GM21576 (cell line): ENCODE measurements at regions not wholly inside any gene's neighbourhood (a gene's known extent, or its start where the extent isn't known, plus 50 kb on each side); places are given as distances from the start of the nearest gene placed in this dataset.
A peak's percentile ranks its signal among the peaks of the same experiment; 100 is the strongest.

Experiments used
- ATAC-seq: cut with Tn5 transposase; IDR thresholded peaks from one replicate; pipeline ENCODE4 v1.9.1; 2021; ENCODE audit warnings: mild to moderate bottlenecking, moderate library complexity; ENCODE audit not compliant: unreplicated experiment

DNA sequence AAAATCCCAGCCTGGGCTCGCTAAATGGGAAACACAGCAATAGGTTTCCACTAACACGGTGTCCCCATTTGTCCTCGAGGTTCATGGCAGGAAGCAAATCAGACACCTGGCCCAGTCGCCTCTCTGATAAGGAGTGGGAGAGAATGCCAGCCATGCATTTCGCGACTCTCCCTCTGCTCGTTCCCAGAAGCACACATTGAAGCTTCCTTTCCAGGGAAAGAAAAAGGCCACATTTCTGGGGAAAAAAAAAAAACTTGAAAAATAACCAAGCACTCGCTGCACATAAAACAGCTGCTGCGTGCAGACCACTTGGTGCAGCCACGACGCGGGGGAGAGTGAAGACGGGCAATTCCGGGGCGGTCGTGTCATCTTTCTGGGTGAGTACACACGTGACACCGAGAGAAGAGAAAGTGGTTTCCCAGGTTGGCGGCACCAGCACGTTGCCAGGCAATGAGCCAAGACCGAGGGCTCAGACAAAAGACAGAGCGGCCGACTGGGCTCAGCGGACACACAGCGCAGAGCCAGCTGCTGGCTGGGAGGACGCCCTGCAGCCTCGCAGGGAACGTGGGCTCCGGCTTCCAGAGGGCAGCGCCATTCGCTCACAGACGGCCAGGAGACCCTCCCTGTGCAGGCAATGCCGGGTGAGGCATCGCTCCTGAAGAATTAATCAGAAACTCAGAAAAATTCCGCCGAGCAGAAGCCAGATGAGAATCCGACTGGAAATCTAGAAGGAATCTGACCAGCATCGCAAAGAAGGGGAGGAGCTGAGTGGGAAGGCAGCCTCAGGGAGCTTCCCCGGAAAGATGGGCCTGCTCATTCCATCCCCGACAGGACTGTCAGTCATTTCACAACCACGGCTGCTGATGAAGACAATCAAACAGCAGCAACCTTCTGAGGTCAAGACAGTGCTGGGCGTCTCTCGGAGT, 83.2 kb upstream of the IRS2 start:
- ATAC-seq = no peak

DNA sequence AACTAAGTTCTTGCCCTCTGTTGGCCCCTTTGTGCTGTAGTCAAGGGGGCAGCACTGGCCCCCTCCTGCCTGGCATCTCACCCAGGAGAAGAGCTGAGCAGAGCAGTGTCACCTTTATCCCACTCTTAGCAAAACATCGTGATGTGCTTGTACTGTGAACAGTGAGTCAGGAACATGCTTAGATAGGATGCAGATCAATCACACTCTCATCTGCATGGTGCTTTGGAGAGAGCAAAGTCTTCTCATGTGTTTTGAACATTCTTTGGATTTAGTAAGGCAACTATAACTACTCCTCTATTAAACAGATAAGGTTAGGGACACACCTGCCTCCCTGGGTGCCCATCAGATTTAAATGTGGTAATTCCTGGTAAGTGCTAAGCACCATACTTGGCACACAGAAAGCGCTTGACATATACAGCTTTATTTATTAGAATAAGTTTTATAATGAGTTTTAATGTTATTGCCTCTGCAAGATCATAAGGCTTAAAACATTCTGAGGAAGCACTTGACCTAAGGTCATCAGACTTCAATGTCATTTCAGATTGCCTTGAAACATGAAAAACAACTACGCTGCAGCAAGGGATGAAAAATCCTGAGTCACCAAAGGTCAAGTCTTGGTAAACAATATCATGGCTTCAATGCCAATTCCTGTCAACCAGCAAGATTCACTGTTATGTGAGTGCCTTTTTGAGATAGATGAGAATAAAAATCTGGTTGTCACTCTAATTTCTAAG, 82.4 kb upstream of the IRS2 start:
- ATAC-seq = no peak

DNA sequence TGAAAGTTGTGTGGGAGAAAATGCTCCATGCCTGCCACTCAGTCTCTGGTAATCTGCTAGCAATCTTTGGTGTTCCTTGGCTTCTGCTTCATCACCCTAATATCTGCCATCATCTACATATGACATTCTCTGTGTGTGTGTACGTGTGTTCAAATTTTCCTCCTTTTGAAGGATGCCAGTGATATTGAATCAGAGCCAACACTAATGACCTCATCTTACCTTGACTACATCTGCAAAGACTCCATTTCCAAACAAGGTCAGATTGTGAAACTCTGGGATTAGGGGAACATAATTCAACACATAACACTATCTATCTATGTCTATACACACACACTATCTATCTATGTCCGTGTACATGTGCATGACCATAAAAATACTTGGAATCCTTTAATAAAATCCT, 81.4 kb upstream of the IRS2 start:
- no peak for ATAC-seq

DNA sequence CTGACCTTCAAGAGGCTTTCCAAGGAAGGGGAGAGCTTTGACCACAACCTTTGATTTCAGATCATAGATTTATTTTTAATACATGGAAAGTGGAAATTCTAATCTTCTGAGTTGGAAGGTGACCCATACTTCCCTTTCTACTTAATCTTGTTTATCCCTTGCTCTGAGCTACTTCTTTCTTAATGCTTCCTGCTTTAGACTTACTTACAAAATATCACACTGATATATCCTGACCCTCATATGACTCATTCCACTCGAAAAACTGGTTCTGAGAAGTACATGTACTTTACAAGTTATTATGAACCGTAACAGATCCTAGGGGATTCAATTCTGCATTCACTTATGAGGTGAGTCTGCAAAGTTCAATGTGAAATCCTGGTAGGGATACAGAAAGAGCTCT, 76.2 kb upstream of the IRS2 start:
- no peak for ATAC-seq

DNA sequence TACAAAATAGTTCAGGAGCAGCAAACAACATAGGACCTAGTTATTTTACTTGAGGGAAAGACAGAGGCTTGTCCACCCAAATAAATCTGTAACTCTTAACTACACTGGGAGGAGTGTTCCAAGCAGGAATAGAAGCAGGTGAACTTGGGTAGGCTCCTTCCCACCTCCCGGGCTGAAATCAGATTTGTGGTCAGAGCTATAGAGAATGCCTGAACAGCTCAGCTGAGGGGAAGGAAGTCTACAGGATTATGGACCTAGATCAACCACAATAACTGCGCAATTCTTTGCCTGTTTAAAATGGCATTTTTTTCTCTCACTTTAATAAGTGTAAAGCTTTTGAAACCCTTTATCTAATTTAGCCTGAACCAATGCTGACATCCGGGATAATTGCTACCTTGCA, 73.5 kb upstream of the IRS2 start:
- no peak for ATAC-seq

DNA sequence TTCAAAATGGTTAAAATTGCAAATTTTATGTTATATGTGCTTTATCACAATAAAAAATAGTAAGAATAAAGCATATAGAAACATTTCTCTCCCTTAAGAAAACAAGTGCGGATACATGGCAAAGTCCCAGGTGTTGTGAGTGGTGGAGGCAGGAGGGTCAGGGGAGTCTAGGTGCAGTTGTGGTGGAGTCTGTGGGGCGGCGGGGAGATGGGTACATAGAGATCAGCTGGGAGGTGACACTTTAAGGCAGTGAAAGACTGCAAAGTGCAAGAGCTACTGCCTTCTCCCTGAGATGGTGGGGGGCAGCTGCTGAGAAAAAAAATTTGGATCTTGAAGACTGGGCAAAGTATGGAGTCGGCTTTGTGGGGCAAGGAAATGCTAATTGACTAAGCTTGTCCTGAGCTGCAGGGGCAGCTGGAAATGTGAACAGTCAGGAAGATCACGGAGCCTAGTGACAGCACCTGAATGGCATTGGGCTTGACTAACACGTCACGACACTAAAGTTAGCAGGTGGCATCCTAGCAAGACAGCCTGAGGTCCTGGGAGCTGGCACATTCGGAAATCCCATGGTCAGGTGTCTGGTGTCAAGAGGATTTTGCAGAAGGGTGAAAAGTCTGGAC, 72.9 kb upstream of the IRS2 start:
- no peak for ATAC-seq

DNA sequence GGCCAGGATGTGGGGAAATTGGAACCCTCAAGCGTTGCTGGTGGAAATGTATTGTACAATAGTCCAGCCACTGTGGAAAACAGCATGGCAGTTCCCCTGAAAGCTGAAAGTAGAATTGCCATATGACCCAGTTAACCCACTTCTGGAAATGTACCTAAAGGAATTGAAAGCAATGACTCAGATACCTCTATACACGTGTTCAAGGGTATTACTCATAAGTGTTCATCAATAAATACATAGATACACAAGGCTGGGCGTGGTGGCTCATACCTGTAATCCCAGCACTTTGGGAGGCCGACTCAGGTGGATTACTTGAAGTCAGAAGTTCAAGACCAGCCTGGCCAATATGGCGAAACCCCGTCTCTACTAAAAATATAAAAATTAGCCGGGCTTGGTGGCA, 71.9 kb upstream of the IRS2 start:
- ATAC-seq = no peak

DNA sequence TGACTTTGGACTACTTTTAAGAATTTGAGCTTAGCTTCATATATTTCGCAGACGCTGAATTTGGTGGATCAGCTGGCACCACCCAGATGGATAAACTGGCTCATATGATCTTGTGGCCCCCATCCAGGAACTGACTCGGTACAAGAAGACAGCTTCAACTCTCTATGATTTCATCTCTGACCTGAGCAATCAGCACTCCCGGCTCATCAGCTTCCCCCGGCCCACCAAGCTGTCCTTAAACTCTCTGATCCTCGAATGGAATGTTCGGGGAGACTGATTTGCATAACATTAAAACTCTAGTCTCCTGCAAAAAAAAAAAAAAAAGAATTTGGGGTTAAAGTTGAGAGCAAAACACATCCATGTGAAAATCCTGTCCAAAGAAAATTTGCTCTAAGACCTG, 71.4 kb upstream of the IRS2 start:
- ATAC-seq = no peak

DNA sequence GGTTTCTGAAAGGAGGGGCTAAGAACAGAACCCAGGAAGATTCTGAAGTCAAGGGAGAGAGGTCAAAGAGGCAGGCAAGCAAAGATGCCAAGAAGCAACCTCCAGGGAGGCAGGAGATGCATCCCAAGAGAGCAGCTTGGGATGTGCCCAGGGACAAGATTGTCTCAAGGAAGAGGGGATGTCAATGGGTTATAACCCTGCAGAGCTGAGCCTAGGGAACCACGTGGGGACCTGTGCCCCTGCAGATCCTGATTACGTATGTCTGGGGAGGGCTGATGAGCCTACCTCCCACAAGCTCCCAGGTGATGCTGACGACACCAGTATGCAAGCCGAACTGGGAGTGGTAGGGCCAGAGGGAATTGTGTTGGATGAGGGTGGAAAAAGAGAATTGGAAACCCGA, 70.9 kb upstream of the IRS2 start:
- ATAC-seq = no peak

DNA sequence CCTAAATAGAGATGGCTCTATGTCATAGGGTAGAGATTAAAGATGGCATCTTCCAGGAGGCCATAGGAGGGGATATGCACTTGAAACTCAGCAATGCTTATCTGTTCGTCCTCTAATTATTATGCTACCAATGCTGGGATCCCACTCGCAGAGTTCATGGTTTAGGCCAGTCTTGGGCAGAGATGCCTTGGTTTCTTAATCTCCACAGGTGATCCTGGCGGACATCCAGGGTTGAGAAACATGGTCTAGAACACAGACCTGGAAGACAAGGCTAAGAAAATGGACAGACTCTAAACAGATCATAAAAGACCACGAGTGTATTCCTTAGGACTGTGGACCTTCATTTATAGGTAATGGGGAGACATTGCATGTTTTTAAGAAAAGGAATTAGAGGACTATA, 70.0 kb upstream of the IRS2 start:
- no peak for ATAC-seq

DNA sequence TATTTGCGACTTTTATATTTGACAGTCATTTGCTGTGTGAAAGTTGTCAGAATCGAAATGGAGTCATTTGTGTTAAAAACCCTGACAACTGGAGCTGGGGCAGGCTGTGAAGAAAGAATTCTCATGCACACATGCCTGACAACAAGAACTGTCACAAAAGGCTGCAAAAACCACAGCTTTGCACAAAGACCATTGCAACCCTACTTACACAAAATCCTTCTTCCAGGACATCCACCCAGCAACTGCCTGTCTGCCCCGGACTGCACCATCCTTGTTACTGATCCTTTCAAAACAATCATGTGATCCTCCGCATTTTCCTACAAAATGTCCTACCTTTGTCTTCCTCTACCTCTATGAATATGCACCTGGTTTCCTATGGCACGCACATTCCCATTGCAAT, 66.8 kb upstream of the IRS2 start:
- ATAC-seq = no peak

DNA sequence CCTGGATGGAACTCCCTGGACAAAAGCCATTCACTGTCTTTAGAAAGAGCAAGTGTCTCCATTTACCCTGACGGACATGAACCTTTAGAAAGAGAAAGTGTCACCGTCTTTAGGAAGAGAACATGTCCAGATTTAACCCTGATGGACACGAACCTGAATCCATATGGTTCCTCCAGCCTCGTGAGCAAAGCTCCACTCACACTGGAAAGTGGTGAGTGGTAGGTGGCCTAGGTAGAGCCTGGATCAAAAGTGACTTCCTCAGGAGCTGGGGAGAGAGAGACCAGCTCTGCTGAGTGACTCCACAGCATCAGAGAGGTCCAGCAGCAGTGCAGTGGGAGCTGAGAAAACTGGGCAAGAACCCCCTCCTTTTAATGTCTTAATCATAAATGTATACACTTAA, 59.8 kb upstream of the IRS2 start:
- ATAC-seq = no peak

DNA sequence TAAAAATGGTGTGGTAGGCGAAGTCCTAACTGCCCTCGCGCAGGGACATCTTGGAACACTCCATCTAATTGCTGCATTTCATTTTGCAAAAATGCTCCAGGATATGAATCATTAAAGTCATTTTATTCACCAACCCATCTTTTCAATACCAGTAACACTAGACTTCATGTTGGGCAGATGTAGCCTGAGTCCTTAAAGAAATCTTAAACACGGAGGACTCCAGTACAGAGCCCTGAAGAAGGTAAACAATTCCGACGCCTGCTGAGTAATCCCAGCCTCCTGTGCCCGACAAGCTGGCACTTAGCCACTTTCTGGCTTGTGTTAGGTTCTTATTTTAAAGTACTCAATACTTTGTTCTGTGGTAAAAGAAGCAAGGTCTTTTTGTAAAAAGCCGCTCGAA, 58.0 kb upstream of the IRS2 start:
- ATAC-seq = no peak

DNA sequence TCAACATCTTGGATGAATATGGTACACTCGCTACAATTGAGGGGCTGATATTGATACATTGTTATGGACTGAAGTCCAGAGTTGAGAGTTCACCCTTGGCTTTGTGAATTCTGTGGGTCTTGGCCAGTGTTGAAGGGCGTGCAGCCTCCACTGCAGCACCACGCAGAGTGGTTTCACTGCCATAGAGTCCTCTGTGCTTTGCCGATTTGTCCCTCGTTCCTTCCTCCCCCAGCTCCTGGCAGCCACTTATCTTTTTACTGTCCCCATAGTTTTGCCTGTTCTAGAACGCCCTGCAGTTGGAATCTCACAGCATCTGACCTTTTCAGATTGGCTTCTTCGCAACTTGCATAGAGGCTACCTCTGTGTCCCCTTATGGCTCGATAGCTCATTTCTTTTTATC, 57.3 kb upstream of the IRS2 start:
- no peak for ATAC-seq

DNA sequence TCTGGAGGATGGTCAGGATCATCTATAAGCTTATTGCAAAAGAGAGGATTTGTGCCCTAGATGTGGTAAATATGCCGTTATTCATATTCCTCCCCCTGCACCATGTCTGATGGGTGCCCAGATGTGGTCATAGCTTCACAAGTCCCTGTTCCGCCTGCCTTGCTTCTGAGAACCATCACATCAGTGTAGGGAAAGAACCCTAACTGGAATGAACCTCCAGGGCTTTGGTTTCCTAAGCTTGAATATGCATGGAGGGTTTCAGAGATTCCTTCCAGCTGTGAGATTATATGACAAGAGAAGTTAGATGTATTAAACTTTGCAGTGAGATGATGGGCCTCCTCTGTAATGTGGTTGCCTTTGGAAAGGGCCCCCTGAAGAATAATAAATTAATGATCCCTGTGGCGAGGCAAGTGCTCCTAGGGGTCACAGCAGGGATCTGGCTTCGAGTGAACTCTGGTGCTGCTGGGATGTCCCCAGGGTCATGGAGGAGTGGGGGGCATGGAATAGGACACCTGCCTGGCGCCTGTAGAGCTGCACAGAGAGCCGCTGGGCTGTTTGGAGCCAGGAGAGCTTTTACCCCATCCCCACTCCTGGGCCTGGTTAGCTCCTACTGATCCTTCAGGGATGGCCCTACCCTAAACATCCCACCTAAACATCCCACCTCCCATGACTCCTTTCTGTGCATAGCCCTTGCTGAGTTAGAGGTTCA, 56.0 kb upstream of the IRS2 start:
- ATAC-seq = no peak

DNA sequence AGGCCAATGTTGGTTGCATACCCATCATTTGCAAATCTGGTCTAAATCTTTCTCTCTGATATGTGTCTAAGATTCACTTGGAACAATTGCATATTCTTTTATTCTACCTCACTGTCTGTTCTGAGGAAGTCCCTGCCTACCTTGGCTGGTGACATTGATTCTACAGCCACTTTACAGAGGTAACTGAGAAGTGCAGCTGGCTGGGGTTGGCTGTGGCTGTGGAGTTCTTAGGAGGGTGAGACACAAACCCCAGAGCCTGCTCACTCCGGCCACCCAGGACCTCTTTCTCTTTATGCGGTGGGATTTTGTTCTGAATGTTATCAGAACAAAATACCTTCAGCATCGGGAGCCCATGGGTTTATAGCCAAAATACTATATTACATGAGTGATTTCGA, 54.5 kb upstream of the IRS2 start:
- no peak for ATAC-seq

DNA sequence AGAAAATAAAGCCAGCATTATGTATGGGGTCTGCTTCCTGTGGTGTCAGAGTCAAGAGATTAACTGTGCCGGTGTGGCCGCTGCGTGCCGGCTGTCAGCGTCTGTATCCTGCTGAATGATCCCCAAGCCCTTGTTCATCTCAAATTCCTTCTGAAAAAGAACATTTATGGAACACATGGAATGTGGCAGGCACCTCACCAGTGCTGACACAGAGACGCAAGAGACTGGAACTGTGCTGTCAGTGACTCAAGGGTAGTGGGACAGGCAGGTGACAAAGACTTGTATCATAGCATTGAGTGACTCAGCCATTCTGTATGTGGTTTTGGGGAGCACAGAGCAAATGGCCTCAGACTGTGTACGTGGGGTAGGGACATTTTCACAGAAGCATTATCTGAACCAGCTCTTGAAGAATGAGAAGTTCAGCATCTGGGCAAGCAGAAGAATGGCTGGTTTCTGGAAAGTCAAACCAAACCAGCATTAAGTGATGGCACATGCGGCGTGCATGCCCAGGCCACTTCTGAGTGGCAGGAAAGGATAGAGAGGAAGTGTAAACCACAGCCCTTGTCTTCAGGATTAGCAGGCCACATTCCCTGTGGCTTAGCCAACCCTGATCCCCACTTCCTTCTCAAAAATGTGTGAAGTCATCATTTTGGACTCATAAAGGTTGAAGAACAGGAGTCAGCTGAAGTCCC, 54.0 kb upstream of the IRS2 start:
- ATAC-seq = no peak

DNA sequence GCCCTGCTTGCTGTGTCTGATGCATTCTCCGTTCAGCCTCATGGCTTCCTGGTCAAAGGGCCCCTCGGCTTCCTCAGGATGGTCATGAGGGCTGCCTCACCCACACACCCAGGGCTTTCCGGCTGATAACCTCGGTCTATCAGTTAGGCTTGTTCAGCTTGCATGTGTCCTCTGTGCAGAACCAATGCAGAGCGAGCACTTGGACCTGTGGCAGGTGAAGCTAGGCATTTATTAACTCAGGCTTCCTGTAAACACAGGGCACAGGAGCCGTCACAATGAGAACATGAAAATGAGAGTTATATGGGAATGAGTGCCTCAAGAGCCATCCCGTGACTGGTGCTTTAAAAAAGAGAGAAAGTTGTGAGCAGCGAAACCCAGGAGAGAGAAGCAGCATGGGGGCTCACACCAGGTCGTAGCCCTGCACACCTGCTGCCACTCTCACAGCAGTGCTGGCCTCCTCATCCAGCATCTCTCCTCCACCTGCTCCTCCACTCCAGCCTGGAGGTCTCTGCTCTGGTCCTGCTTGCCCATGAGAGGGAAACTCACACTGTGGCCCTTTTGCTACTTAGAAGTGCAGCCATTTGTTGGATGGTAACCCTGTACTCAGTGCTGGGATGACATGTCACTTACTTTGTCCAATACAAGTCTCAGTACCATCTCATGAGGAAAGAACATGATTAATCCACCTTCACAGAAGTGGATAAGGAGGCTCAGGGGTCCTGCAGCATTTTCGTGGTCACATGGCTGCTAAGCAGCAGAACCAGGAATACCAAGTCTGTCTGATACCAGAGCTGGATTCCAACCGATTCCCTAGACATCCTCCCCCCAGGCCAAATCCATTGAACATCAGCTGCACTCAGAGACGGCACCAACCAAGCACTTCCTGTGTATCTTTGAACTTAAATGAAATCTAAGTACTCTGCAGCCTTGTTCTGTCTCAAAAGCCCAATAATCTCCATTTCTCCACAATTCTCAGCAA, 50.5 kb upstream of the IRS2 start:
- peak; percentile 67 for ATAC-seq
